ENCODE measurements at regions not wholly inside any gene's neighbourhood (a gene's known extent, or its start where the extent isn't known, plus 50 kb on each side); places are given as distances from the start of the nearest gene placed in this dataset.
"Not testable (repeated sequence)": the region's sequence is repeated elsewhere in the genome, so short reads cannot be mapped to it uniquely, and the experiment has no call there.

- FAIRE-seq: no peak
Observed at GRCh38 chr2:83015035-83015715, 1443.9 kb downstream of the SUCLG1 start.

GRCh38 chr2:83014462-83014861, 1444.6 kb downstream of the SUCLG1 start:
- FAIRE-seq: no peak

DNA sequence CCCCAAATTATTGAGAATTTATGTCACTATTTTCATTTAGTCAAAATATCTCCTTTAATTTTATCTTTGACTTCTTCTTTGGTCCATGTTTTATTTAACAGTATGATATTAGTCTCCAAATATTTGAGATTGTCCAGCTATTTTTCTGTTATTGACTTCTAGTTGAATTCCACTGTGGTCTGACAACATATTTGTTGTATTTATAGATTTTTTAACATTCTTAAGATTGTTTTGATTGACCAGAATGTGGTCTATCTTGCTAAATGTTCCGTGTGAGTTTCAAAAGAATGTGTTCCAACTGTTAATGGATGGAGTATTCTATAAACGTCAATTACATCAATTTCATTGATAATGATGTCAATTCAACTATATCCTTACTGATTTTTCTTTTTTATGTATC, 1452.1 kb downstream of the SUCLG1 start:
- no peak for FAIRE-seq

DNA sequence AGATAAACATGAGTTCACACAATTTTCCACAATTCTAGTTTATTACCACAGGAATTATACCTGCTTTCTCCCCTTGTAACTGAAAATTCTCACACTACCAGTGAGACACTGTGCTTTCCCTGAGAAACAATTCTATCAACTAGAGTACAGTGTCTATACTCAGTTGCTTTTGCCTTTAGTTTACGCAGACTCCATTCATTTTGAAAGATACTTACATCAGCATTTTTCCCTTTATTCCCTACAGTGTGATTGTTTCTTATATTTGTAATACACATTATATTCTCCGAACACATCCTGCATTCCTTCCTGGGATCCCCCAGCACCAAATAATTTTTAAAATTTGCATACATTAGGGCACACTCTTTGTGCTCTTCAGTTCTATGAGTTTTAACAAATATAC, 1455.5 kb downstream of the SUCLG1 start:
- FAIRE-seq: no peak

DNA sequence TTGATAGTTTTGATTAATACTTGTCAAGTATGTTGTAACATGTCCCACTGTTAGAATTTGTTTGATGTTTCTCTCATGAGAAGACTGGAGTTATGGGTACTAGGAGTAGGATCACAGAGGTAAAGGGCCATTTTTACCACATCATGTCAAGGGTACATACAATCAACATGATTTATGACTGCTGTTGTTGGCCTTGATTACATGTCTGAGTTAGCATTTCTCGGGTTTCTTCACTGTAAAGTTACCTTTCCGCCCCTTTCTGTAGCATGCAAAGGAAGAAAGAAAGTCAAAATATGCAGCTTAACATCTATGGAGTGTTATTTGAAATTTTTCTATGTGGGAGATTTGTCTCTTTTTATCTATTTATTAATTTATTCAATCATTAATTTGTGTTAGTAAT, 1456.4 kb downstream of the SUCLG1 start:
- no peak for FAIRE-seq

DNA sequence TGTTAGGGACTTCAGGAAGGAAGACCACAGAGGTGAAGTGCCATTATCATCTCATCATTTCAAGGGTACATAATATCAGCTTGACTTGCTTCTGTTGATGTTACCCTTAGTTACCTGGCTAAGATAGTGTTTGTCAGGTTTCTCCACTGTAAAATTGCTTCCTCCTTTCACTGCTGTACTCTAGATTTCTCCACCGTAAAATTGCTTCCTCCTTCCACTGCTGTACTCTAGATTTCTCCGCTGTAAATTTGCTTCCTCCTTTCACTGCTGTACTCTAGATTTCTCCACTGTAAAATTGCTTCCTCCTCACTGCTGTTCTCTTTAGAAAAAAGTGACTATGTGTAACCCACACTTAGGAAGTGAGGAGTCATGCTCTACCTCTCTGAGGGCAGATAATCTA, 1460.3 kb downstream of the SUCLG1 start:
- FAIRE-seq: no peak

GRCh38 chr2:82996217-82996616, 1462.9 kb downstream of the SUCLG1 start:
- no peak for FAIRE-seq

GRCh38 chr2:82994151-82994550, 1464.9 kb downstream of the SUCLG1 start:
- FAIRE-seq: no peak

- no peak for FAIRE-seq
Observed at GRCh38 chr2:82993609-82994008, 1465.5 kb downstream of the SUCLG1 start.

DNA sequence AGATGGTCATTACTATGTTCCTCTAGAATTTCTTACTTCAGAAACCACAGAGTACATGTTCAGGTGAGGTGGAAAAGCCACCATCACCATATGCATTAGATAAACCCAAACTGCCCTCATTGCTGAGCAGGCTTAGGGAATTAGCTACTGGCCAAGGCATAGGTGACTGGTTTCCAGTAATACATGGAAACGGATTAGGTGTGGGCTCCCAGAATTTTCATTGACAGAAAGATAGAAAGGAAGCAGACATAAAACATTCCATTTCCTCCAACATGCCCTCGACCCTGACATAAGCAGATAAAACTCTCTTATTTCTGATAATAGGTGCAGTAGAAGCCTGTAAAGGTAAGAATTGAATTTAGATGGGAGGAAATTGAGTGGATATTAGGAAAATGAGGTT, 1466.1 kb downstream of the SUCLG1 start:
- no peak for FAIRE-seq

GRCh38 chr2:82987706-82988105, 1471.4 kb downstream of the SUCLG1 start:
- not testable (repeated sequence) for FAIRE-seq

- FAIRE-seq: no peak
Observed at GRCh38 chr2:82986899-82987298, 1472.2 kb downstream of the SUCLG1 start.

DNA sequence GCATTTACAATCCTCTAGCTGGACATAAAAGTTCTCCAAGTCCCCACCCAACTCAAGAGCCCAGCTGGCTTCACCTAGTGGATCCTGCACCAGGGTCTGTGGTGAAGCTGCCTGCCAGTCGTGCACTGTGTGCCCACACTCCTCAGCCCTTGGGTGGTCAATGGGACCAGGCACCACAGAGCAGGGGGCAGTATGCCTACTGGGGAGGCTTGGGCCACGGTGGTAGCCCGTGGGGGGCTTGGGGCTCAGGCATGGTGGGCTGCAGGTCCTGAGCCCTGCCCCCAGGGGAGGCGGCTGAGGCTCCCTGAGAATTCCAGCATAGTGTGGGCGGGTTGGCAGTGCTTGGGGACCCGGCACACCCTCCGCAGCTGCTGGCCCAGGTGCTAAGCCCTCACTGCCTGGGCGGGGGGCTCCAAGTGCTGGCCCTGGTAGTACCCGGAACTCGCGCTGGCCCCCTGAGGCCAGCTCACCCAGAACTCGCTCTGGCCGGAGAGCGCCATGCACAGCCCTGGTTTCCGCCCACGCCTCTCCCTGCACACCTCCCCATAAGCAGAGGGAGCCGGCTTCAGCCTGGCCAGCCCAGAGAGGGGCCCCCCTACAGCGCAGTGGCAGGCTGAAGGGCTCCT, 1473.4 kb downstream of the SUCLG1 start:
- FAIRE-seq: no peak

- no peak for FAIRE-seq
Observed at GRCh38 chr2:82968358-82968757, 1490.7 kb downstream of the SUCLG1 start.

GRCh38 chr2:82964341-82964740, 1494.7 kb downstream of the SUCLG1 start:
- no peak for FAIRE-seq

- no peak for FAIRE-seq
Observed at GRCh38 chr2:82959727-82960126, 1499.4 kb downstream of the SUCLG1 start.

GRCh38 chr2:82954868-82955267, 1504.2 kb downstream of the SUCLG1 start:
- no peak for FAIRE-seq

DNA sequence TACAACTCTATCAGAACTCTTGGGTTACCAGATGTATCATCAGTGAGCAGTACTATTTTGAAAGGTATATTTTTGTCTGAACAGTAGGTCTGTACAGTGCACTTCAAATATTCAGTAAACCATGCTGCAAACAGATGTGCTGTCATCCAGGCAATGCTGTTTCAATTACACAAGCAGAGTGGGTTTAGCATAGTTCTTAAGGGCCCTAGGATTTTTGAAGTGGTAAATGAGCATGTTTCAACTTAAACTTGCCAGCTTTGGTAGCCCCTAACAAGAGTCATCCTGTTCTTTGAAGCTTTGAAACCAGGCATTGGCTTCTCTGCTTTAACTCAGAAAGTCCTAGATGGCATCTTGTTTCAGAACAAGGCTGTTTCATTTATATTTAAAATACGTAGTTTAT, 1519.9 kb downstream of the SUCLG1 start:
- no peak for FAIRE-seq

- FAIRE-seq: not testable (repeated sequence)
Observed at GRCh38 chr2:82938321-82938845, 1520.7 kb downstream of the SUCLG1 start.

- no peak for FAIRE-seq
Observed at GRCh38 chr2:82913566-82913965, 1545.5 kb downstream of the SUCLG1 start.

- FAIRE-seq: no peak
Observed at GRCh38 chr2:82896117-82896516, 1563.0 kb downstream of the SUCLG1 start.

GRCh38 chr2:82893190-82893589, 1565.9 kb downstream of the SUCLG1 start:
- no peak for FAIRE-seq

GRCh38 chr2:82879803-82880202, 1579.3 kb downstream of the SUCLG1 start:
- FAIRE-seq: no peak

- FAIRE-seq: no peak
Observed at GRCh38 chr2:82875858-82876257, 1583.2 kb downstream of the SUCLG1 start.

DNA sequence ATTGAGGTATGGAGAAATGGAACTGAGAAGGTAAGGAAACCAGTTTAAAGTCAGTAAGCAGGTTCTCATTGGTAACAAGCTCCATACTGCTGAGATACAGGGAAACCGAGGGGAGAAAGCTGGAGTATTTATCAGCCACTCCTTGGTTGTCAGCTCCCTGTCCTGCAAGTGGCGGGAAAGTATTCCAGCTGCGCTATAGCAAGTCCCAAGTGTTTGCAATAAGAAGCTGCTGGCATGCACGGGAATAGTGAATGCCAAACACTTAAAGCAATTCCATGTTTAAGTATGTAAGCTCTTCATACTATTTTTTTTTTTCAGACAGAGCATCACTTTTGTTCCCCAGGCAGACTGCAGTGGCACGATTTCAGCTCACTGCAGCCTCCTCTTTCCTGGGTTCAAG, 1601.1 kb downstream of the SUCLG1 start:
- no peak for FAIRE-seq

Data from endometrium (tissue), 2 donors.